GM20000 (cell line): ENCODE measurements at regions not wholly inside any gene's neighbourhood (a gene's known extent, or its start where the extent isn't known, plus 50 kb on each side); places are given as distances from the start of the nearest gene placed in this dataset.

Source experiments
- DNase-seq: peaks from one replicate; pipeline ENCODE4 v3.0.0; 2012; ENCODE audit warnings: low spot score
- TF ChIP-seq, protein P1 (sequence below): IDR thresholded peaks from 2 replicates; pipeline ENCODE4 v1.5.1; 2012; ENCODE audit warnings: mild to moderate bottlenecking, control low read depth; ENCODE audit errors: extremely low read depth, missing control alignments

- no peak for DNase-seq
- TF ChIP-seq, protein P1, sequence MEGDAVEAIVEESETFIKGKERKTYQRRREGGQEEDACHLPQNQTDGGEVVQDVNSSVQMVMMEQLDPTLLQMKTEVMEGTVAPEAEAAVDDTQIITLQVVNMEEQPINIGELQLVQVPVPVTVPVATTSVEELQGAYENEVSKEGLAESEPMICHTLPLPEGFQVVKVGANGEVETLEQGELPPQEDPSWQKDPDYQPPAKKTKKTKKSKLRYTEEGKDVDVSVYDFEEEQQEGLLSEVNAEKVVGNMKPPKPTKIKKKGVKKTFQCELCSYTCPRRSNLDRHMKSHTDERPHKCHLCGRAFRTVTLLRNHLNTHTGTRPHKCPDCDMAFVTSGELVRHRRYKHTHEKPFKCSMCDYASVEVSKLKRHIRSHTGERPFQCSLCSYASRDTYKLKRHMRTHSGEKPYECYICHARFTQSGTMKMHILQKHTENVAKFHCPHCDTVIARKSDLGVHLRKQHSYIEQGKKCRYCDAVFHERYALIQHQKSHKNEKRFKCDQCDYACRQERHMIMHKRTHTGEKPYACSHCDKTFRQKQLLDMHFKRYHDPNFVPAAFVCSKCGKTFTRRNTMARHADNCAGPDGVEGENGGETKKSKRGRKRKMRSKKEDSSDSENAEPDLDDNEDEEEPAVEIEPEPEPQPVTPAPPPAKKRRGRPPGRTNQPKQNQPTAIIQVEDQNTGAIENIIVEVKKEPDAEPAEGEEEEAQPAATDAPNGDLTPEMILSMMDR: no peak
Measured at GRCh38 chr9:118395415-118395814, 691.2 kb downstream of the TLR4 start.

DNA sequence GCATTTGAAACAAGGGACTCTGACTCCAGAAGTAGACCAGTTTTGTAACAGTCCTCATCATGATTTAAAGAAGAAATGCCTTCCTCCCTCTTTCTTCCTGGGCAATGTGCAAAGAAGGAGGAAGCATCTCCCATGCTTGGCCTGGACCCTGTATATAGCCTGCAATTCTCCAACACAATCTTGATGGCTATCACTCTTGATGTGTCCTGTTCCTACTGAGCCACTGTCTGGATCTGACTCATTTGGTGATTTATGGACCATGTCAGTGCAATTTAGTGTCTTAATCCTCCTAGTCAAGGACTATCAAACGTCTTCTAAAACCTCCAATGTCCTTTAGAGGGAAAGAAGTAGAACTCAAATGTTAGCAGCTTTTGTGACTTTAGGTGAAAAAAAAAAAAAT is 697.3 kb downstream of the TLR4 start:
- TF ChIP-seq, protein P1: no peak
- DNase-seq: no peak

- no peak for DNase-seq
Measured at GRCh38 chr9:118414676-118415075, 710.5 kb downstream of the TLR4 start.

GRCh38 chr9:118418887-118419565 is 714.8 kb downstream of the TLR4 start:
- TF ChIP-seq, protein P1: no peak
- no peak for DNase-seq

More at GRCh38 chr9:118414676-118415075, 710.5 kb downstream of the TLR4 start:
- TF ChIP-seq, protein P1: no peak

- DNase-seq: no peak
- TF ChIP-seq, protein P1: no peak
Measured at GRCh38 chr9:118419676-118420075, 715.5 kb downstream of the TLR4 start.

DNA sequence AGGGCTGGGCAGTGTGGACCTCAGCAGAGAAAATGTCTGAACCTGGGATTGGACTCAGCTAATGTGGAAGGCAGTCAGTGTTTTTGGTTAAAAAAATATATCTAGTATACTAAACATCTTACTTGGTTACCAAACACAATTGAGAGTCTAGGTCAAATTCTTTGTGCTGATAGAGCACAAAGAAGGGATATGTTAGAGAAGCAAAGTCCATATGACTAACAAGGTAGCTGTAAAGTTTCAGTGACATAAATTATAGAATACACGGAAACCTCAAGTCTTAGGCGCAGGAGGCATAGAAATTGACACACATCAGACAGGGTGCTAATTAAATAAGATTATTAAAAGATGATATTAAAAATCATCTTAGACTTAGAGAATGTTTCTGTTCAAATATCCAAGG is 718.3 kb downstream of the TLR4 start:
- no peak for DNase-seq
- TF ChIP-seq, protein P1: no peak

- TF ChIP-seq, protein P1: no peak
- DNase-seq: no peak
Measured at GRCh38 chr9:118423021-118423420, 718.8 kb downstream of the TLR4 start.
